HG03280 (cell line): ENCODE measurements at regions not wholly inside any gene's neighbourhood (a gene's known extent, or its start where the extent isn't known, plus 50 kb on each side); places are given as distances from the start of the nearest gene placed in this dataset.
"Not testable (repeated sequence)": the region's sequence is repeated elsewhere in the genome, so short reads cannot be mapped to it uniquely, and the experiment has no call there.

Source experiments
- ATAC-seq: cut with Tn5 transposase; IDR thresholded peaks from one replicate; pipeline ENCODE4 v1.9.1; 2021; ENCODE audit warnings: mild to moderate bottlenecking, moderate library complexity; ENCODE audit not compliant: unreplicated experiment

- not testable (repeated sequence) for ATAC-seq
Observed at GRCh38 chr2:111598944-111599343, 285.0 kb downstream of the ANAPC1 start.

- ATAC-seq, result not testable (repeated sequence)
Observed at GRCh38 chr2:111602259-111602658, 281.7 kb downstream of the ANAPC1 start.

- not testable (repeated sequence) for ATAC-seq
Observed at GRCh38 chr2:111605798-111606197, 278.2 kb downstream of the ANAPC1 start.

GRCh38 chr2:111606632-111607031 is 277.4 kb downstream of the ANAPC1 start:
- not testable (repeated sequence) for ATAC-seq

DNA sequence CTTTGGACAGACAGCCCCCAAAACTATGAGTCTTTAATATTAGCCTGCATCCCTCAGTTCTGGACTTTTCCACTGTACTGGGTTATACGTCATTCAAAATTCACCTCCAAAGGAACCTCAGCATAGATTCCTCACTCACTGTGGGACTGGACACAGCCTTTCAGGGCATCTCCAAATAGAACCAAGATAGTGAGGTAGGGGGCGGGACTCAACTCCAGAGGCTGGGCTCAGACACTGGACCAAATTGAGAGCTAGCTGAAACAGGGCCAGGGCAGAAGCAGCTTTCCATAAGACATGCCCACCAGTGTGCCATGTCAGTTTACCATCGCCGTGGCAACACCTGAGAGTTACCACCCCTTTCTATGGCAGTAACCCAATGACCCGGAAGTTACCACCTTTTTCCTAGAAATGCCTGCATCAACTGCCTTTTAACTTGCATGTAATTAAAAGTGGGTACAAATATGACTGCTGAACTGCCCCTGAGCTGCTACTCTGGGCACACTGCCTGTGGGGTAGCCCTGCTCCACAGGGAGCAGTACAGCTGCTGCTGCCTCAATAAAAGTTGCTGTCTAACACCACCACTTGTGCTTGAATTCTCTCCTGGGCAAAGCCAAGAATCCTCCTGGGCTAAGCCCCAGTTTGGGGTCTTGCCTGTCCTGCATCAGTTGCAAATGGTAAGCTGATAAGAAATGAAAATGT is 274.7 kb downstream of the ANAPC1 start:
- ATAC-seq, result not testable (repeated sequence)

DNA sequence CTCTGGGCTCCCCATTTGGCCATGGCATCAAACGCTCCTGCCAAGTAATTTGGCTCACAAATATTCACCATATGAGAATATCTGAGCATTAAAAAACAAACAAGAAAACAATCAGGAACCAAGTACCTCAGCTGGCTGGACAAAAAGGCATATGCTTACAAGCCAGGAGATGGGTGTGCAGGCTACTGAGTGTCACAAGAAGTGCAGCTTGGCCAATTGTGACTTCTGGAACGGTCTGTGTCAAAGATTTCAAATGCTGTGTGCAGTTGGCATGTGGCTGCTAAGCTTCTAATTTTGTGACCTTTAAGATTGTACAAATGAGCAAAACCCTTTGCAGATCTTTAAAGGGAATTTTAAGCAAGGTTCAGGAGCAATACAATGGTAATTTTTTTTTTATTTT is 274.0 kb downstream of the ANAPC1 start:
- ATAC-seq, result not testable (repeated sequence)

DNA sequence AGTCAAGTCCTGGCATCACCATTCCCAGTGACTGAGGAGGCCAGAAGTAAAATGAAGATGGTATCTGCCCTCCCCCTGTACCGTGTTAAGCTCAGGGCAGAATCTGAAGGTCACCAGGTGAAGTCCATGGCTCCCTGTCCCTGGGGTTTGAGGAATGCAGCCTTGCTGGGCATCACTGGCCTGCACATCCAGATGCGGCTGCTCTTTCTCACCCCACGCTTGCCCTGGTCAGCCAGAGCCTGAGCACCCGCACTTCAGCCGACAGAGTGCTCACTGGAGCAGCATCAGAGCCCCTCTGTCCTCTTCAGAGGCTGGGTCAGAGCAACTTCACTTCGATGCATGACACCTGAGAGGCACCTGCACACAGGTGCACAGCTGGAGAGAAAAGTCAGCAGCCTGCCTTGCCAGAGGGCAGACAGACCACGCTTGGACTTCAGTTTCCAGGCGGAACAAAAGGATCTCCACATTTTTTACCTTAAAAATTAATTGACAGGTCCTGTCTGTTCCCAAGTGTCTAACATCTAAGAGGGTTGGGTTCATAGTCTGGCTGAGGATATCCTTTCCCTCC is 267.3 kb downstream of the ANAPC1 start:
- no peak for ATAC-seq

DNA sequence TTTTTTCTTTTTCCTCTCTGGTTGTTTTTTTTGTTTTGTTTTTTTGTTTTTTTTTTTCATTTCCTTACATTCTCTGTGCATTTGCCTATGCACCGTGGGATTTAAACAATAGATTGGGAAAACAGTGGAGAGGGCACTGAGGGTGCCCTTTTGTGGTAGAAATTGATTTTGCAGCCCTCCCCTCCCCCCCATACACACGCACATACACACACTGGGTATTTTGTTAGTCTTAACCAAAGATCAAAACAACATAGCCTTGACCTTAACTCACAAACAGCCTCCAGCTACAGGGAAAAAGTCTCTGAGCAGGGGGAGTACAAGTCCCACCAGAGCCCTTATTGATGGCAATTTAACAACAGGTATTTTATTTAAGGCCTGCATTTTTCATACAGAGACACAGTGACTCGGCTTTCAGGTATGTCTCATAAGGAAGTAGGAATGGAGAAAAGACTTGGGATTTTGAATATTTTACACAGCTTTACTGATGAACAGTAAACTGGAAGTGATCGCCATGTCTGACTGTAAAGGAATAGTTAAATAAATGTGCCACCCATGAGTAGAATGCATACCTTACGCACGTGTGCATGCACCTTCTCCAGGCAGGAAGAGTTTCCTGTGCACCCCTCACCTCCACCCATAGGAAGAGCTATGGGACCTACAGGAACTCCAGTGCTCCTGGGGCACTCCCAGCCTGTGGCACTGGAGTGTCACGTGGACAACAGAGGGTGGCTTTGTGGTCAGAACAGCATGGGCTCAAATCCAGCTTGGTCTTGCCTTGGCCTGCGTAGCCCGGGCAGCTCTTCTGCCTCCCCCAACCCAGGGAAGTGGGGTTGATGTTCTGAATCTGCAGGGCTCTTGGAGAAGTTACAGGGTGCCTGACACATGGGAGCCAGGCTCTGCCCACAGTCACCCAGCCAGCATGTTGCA is 266.4 kb downstream of the ANAPC1 start:
- ATAC-seq, result no peak

GRCh38 chr2:111618226-111618977 is 265.6 kb downstream of the ANAPC1 start:
- no peak for ATAC-seq

- no peak for ATAC-seq
Observed at GRCh38 chr2:111618978-111619902, 264.8 kb downstream of the ANAPC1 start.

GRCh38 chr2:111620281-111620680 is 263.7 kb downstream of the ANAPC1 start:
- ATAC-seq, result no peak

DNA sequence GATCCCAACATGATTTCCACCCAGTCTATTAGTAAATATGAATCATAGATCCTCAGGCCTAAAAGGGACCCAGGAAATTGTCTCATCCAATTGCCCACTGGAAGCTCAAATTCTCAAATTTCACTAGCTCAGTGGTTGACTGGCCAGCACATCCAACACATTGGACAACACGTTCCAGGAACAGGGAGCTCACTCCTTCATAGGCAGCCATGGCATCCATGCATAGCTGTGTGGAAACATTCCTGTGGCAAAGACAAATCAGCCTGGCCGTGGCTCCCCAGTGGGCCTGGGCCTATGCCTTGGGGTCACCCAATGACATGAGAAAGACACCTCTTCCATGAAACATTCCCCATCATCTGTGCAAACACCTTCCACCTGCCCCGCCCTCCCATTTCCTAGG is 261.1 kb downstream of the ANAPC1 start:
- ATAC-seq, result no peak

DNA sequence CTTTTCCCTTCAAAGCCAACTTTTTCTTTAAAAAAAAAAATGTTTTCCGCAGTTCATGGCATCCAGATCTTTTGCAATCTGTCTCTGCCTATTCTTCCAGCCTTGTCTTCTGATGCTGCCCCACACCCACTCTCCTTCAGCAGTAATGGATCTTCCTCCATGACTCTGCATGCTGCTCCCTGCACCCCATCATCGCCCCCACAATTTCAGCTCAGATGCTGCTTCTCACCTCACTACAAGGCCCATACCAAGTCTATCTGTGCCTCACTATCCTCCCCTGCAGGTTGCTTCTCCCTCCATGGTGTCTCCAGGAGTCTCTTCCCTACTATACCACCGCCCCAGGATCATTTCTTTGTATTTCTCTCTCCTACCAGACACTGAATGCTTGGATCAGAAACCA is 260.6 kb downstream of the ANAPC1 start:
- no peak for ATAC-seq

- ATAC-seq, result no peak
Observed at GRCh38 chr2:111624411-111625156, 259.4 kb downstream of the ANAPC1 start.

DNA sequence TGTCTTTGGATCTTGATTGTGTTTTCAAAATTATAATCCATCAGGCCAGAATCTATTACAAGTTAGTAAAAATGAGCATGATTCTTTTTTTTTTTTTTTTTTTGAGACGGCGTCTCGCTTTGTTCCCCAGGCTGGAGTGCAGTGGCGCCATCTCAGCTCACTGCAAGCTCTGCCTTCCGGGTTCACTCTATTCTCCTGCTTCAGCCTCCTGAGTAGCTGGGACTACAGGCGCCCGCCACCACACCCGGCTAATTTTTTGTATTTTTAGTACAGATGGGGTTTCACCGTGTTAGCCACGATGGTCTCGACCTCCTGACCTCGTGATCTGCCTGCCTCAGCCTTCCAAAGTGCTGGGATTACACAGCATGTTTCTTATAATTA is 258.8 kb downstream of the ANAPC1 start:
- ATAC-seq, result not testable (repeated sequence)

- no peak for ATAC-seq
Observed at GRCh38 chr2:111626037-111626864, 257.7 kb downstream of the ANAPC1 start.

- no peak for ATAC-seq
Observed at GRCh38 chr2:111626865-111627163, 257.2 kb downstream of the ANAPC1 start.

DNA sequence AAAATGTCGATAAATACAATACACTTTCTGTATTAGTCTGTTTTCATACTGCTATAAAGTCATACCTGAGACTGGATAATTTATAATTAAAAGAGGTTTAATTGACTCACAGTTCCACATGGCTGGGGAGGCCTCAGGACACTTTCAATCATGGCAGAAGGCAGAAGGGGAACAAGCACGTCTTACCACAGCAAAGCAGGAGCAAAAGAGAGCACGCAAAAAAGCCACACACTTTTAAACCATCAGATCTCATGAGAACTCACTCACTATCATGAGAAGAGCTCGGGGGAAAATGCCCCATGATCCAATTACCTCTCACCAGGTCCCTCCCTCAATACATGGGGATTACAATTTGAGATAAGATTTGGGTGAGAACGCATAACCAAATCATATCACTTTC is 256.7 kb downstream of the ANAPC1 start:
- no peak for ATAC-seq

GRCh38 chr2:111628221-111628620 is 255.8 kb downstream of the ANAPC1 start:
- no peak for ATAC-seq
